CD4-positive, alpha-beta memory T cell (primary cell): ENCODE measurements at regions not wholly inside any gene's neighbourhood (a gene's known extent, or its start where the extent isn't known, plus 50 kb on each side); places are given as distances from the start of the nearest gene placed in this dataset.
"Not testable (repeated sequence)": the region's sequence is repeated elsewhere in the genome, so short reads cannot be mapped to it uniquely, and the experiment has no call there.

ENCODE experiments used
- CTCF ChIA-PET: fragments of 350-600 bp; sonication (Branson Sonifier 250); formaldehyde crosslinking; loops from one replicate; lab custom pipeline; 2021; ENCODE audit warnings: inconsistent platforms; ENCODE audit not compliant: partially characterized antibody; lab: Charles Lee
- POLR2A ChIA-PET: fragments of 350-600 bp; sonication (Branson Sonifier 250); formaldehyde crosslinking; loops from one replicate; lab custom pipeline; 2021; ENCODE audit not compliant: partially characterized antibody; lab: Charles Lee
- DNase-seq, 5 donors: peaks; one replicate each; pipeline versions ENCODE4 v3.0.0 to v3.0.0-alpha.2; 2020 to 2022; ENCODE audit warnings: mixed read lengths in 1 of 5
- H3K27ac ChIP-seq: one replicate; pipeline ENCODE4 v1.7.0; 2013; ENCODE audit warnings: low read depth, low read length
- H3K27me3 ChIP-seq: 2 replicates; pipeline ENCODE4 v1.7.0; 2013; ENCODE audit warnings: mild to moderate bottlenecking, low read length, moderate library complexity; ENCODE audit not compliant: insufficient read depth
- H3K36me3 ChIP-seq: 2 replicates; pipeline ENCODE4 v1.7.0; 2013; ENCODE audit warnings: mild to moderate bottlenecking, low read length, moderate library complexity; ENCODE audit not compliant: insufficient read depth
- H3K4me1 ChIP-seq: 2 replicates; pipeline ENCODE4 v1.7.0; 2013; ENCODE audit warnings: mild to moderate bottlenecking, low read length, moderate library complexity; ENCODE audit not compliant: insufficient read depth
- H3K4me3 ChIP-seq, 2 donors: one replicate each; pipeline ENCODE4 v1.7.0; 2013; ENCODE audit warnings: low read length in 2 of 2, mild to moderate bottlenecking in 1 of 2
- H3K9me3 ChIP-seq, 2 donors: one replicate each; pipeline ENCODE4 v1.7.0; 2013; ENCODE audit warnings: low read length in 2 of 2, control low read depth in 1 of 2; ENCODE audit not compliant: control insufficient read depth in 1 of 2
- H3K27ac Mint-ChIP-seq, 7 donors: one replicate each; pipeline ENCODE4 v1.8.0; 2020 to 2021; ENCODE audit warnings: mixed read lengths in 7 of 7, mild to moderate bottlenecking in 6 of 7, inconsistent platforms in 3 of 7, moderate library complexity in 3 of 7
- H3K27me3 Mint-ChIP-seq, 2 donors: one replicate each; pipeline ENCODE4 v1.8.0; 2020 to 2021; ENCODE audit warnings: mixed read lengths in 2 of 2
- H3K36me3 Mint-ChIP-seq, 2 donors: one replicate each; pipeline ENCODE4 v1.8.0; 2020 to 2021; ENCODE audit warnings: mixed read lengths in 2 of 2, inconsistent platforms in 1 of 2, mild to moderate bottlenecking in 1 of 2
- H3K4me1 Mint-ChIP-seq, 4 donors: one replicate each; pipeline ENCODE4 v1.8.0; 2020 to 2021; ENCODE audit warnings: mixed read lengths in 4 of 4, mild to moderate bottlenecking in 1 of 4
- H3K4me3 Mint-ChIP-seq, 8 donors: one replicate each; pipeline ENCODE4 v1.8.0; 2020 to 2021; ENCODE audit warnings: mixed read lengths in 8 of 8, mild to moderate bottlenecking in 7 of 8, moderate library complexity in 6 of 8, inconsistent platforms in 3 of 8
- H3K9me3 Mint-ChIP-seq, 8 donors: one replicate each; pipeline ENCODE4 v1.8.0; 2020 to 2021; ENCODE audit warnings: mixed read lengths in 8 of 8, mild to moderate bottlenecking in 5 of 8, inconsistent platforms in 3 of 8, moderate library complexity in 1 of 8
- intact Hi-C: fragments of 100-400 bp; cut with micrococcal nuclease; formaldehyde crosslinking; loops from one replicate; pipeline ENCODE4 v1.15.1; 2023

GRCh38 chr14:27886256-27886655, 880.3 kb upstream of the FOXG1 start:
- Histone ChIP-seq H3K4me1 (no peaks in the 10 kb centered on the region), H3K36me3 (no peaks in the 10 kb centered on the region), H3K4me3 (no peak overlapping the region), H3K27ac (no peak overlapping the region), H3K9me3 (no peaks in the 10 kb centered on the region), H3K27me3 (no peaks in the 10 kb centered on the region)
- ChIA-PET POLR2A (no interaction called here), CTCF (no interaction called here)
- H3K4me3 Mint-ChIP-seq, result no peak overlapping the region
- no peaks in the 10 kb centered on the region for H3K4me1 Mint-ChIP-seq
- intact Hi-C loops, result no loop called here
- no peaks in the 10 kb centered on the region for H3K27me3 Mint-ChIP-seq
- H3K9me3 Mint-ChIP-seq, result peaks cover 6 to 40% (median 19%) of the 10 kb centered on the region in 8 donors
- H3K36me3 Mint-ChIP-seq, result no peaks in the 10 kb centered on the region
- no peak for DNase-seq
- H3K27ac Mint-ChIP-seq, result no peak overlapping the region

GRCh38 chr14:27890259-27890658, 876.3 kb upstream of the FOXG1 start:
- Histone ChIP-seq H3K4me1 (no peaks in the 10 kb centered on the region), H3K27ac (no peak overlapping the region), H3K9me3 (peaks cover 0 to 10% of the 10 kb centered on the region in 2 donors), H3K36me3 (no peaks in the 10 kb centered on the region), H3K4me3 (no peak overlapping the region), H3K27me3 (no peaks in the 10 kb centered on the region)
- no peak for DNase-seq
- Mint-ChIP-seq H3K27me3 (no peaks in the 10 kb centered on the region), H3K27ac (no peak overlapping the region), H3K36me3 (no peaks in the 10 kb centered on the region), H3K4me3 (no peak overlapping the region), H3K9me3 (peaks cover 6 to 32% (median 15%) of the 10 kb centered on the region in 8 donors), H3K4me1 (no peaks in the 10 kb centered on the region)
- ChIA-PET CTCF (no interaction called here), POLR2A (no interaction called here)
- intact Hi-C loops, result no loop called here

- H3K4me3 Mint-ChIP-seq, H3K27me3 ChIP-seq, H3K4me1 Mint-ChIP-seq, DNase-seq, H3K36me3 Mint-ChIP-seq, H3K4me1 ChIP-seq, H3K27me3 Mint-ChIP-seq, CTCF ChIA-PET, H3K36me3 ChIP-seq, H3K9me3 ChIP-seq, H3K27ac Mint-ChIP-seq, H3K4me3 ChIP-seq, POLR2A ChIA-PET, intact Hi-C loops, H3K27ac ChIP-seq: not testable (repeated sequence)
- H3K9me3 Mint-ChIP-seq, result peaks cover 0 to 35% (median 11%) of the 10 kb centered on the region in 8 donors
Observed at GRCh38 chr14:27908484-27908883, 858.1 kb upstream of the FOXG1 start.

- H3K36me3 Mint-ChIP-seq, result no peaks in the 10 kb centered on the region
Observed at GRCh38 chr14:27916326-27916725, 850.3 kb upstream of the FOXG1 start.

GRCh38 chr14:27917896-27918295, 848.7 kb upstream of the FOXG1 start:
- Mint-ChIP-seq H3K36me3 (no peaks in the 10 kb centered on the region), H3K27me3 (no peaks in the 10 kb centered on the region), H3K4me3 (no peak overlapping the region), H3K27ac (no peak overlapping the region), H3K9me3 (peaks cover 3 to 29% (median 11%) of the 10 kb centered on the region in 8 donors), H3K4me1 (no peaks in the 10 kb centered on the region)
- Histone ChIP-seq H3K27me3 (no peaks in the 10 kb centered on the region), H3K4me3 (no peak overlapping the region), H3K9me3 (no peaks in the 10 kb centered on the region), H3K4me1 (no peaks in the 10 kb centered on the region), H3K36me3 (no peaks in the 10 kb centered on the region), H3K27ac (no peak overlapping the region)
- CTCF ChIA-PET, result no interaction called here
- intact Hi-C loops, result no loop called here
- POLR2A ChIA-PET, result no interaction called here
- no peak for DNase-seq

More at GRCh38 chr14:27916326-27916725, 850.3 kb upstream of the FOXG1 start:
- no peaks in the 10 kb centered on the region for H3K4me1 ChIP-seq
- no peak overlapping the region for H3K4me3 Mint-ChIP-seq
- peaks cover 3 to 28% (median 8%) of the 10 kb centered on the region in 8 donors for H3K9me3 Mint-ChIP-seq
- no peak overlapping the region for H3K4me3 ChIP-seq
- no peaks in the 10 kb centered on the region for H3K36me3 ChIP-seq
- H3K27ac ChIP-seq, result no peak overlapping the region
- intact Hi-C loops, result no loop called here
- no peaks in the 10 kb centered on the region for H3K27me3 Mint-ChIP-seq
- ChIA-PET CTCF (no interaction called here), POLR2A (no interaction called here)
- no peaks in the 10 kb centered on the region for H3K9me3 ChIP-seq
- no peaks in the 10 kb centered on the region for H3K27me3 ChIP-seq
- no peaks in the 10 kb centered on the region for H3K4me1 Mint-ChIP-seq
- no peak for DNase-seq
- H3K27ac Mint-ChIP-seq, result no peak overlapping the region

GRCh38 chr14:27927519-27927918, 839.1 kb upstream of the FOXG1 start:
- no peaks in the 10 kb centered on the region for H3K9me3 ChIP-seq
- no peaks in the 10 kb centered on the region for H3K36me3 ChIP-seq
- no peak for DNase-seq
- Mint-ChIP-seq H3K4me3 (no peak overlapping the region), H3K27ac (no peak overlapping the region), H3K4me1 (no peaks in the 10 kb centered on the region), H3K9me3 (peaks cover 5 to 24% (median 17%) of the 10 kb centered on the region in 8 donors), H3K27me3 (no peaks in the 10 kb centered on the region), H3K36me3 (no peaks in the 10 kb centered on the region)
- no peak overlapping the region for H3K27ac ChIP-seq
- CTCF ChIA-PET, result no interaction called here
- intact Hi-C loops, result no loop called here
- H3K4me3 ChIP-seq, result no peak overlapping the region
- H3K27me3 ChIP-seq, result no peaks in the 10 kb centered on the region
- POLR2A ChIA-PET, result no interaction called here
- H3K4me1 ChIP-seq, result no peaks in the 10 kb centered on the region

GRCh38 chr14:27929797-27930347, 836.7 kb upstream of the FOXG1 start:
- Histone ChIP-seq H3K27ac (no peak overlapping the region), H3K36me3 (no peaks in the 10 kb centered on the region), H3K4me1 (no peaks in the 10 kb centered on the region), H3K27me3 (no peaks in the 10 kb centered on the region), H3K9me3 (no peaks in the 10 kb centered on the region), H3K4me3 (no peak overlapping the region)
- H3K4me3 Mint-ChIP-seq, result no peak overlapping the region
- no peak overlapping the region for H3K27ac Mint-ChIP-seq
- DNase-seq, result no peak
- peaks cover 6 to 40% (median 14%) of the 10 kb centered on the region in 8 donors for H3K9me3 Mint-ChIP-seq
- CTCF ChIA-PET, result no interaction called here
- POLR2A ChIA-PET, result no interaction called here
- no peaks in the 10 kb centered on the region for H3K4me1 Mint-ChIP-seq
- intact Hi-C loops, result no loop called here
- H3K27me3 Mint-ChIP-seq, result no peaks in the 10 kb centered on the region
- no peaks in the 10 kb centered on the region for H3K36me3 Mint-ChIP-seq

GRCh38 chr14:27938392-27938791, 828.2 kb upstream of the FOXG1 start:
- DNase-seq, result no peak
- Mint-ChIP-seq H3K36me3 (no peaks in the 10 kb centered on the region), H3K4me1 (no peaks in the 10 kb centered on the region), H3K27me3 (no peaks in the 10 kb centered on the region), H3K27ac (no peak overlapping the region), H3K9me3 (peaks cover 0 to 41% (median 29%) of the 10 kb centered on the region in 8 donors), H3K4me3 (no peak overlapping the region)
- Histone ChIP-seq H3K27ac (no peak overlapping the region), H3K36me3 (no peaks in the 10 kb centered on the region), H3K27me3 (no peaks in the 10 kb centered on the region), H3K4me3 (no peak overlapping the region), H3K4me1 (no peaks in the 10 kb centered on the region), H3K9me3 (no peaks in the 10 kb centered on the region)
- CTCF ChIA-PET, result no interaction called here
- intact Hi-C loops, result no loop called here
- POLR2A ChIA-PET, result no interaction called here
